ENCODE measurements at regions not wholly inside any gene's neighbourhood (a gene's known extent, or its start where the extent isn't known, plus 50 kb on each side); places are given as distances from the start of the nearest gene placed in this dataset.
"Not testable (repeated sequence)": the region's sequence is repeated elsewhere in the genome, so short reads cannot be mapped to it uniquely, and the experiment has no call there.

DNA sequence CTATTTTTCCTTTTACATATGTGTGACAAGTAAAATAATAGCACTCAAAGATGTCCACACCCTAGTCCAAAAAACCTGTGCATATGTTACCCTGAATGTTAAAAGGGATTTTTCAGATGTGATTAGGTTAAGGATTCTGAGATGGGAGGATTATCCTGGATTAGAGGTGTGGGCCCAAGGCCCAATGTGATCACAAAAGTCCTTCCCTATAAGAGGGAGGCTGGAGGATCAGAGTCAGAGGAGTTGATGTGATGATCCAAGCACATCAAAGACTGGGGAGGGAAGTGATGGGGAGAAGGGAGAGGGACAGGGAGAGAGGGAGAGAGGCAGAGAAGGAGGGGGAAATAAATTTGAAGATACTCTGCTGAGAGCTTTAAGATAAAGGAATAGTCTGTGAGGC lies 512.6 kb downstream of the PLOD2 start:
- TF ChIP-seq ZFX (IDR thresholded peaks at IDR 0.05; ENCODE audit: borderline replicate concordance), result no peak
- TF ChIP-seq, protein P1, sequence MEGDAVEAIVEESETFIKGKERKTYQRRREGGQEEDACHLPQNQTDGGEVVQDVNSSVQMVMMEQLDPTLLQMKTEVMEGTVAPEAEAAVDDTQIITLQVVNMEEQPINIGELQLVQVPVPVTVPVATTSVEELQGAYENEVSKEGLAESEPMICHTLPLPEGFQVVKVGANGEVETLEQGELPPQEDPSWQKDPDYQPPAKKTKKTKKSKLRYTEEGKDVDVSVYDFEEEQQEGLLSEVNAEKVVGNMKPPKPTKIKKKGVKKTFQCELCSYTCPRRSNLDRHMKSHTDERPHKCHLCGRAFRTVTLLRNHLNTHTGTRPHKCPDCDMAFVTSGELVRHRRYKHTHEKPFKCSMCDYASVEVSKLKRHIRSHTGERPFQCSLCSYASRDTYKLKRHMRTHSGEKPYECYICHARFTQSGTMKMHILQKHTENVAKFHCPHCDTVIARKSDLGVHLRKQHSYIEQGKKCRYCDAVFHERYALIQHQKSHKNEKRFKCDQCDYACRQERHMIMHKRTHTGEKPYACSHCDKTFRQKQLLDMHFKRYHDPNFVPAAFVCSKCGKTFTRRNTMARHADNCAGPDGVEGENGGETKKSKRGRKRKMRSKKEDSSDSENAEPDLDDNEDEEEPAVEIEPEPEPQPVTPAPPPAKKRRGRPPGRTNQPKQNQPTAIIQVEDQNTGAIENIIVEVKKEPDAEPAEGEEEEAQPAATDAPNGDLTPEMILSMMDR (IDR thresholded peaks at IDR 0.05), result no peak

DNA sequence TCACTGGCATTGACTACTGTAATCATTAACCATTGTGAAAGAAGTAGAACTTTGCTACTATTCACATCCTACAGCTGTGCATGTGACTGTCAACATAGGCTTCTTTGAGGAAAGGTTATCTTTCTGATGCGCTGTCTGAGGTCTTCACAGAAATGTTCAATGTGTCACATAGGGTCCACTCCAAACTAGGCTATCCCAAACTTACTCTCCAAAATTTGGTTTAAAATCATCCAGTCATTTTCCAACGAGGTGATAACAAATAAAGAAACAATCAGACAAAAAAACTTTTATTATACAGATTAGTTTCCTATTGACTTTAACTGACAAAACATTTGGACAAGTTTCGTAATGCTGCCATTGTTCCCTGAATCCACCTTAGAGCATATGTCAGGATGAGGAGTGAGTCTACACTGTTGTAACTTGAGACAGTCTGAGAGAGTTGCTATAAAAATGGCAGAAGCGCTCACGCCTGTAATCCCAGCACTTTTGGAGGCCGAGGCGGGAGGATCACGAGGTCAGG lies 511.6 kb downstream of the PLOD2 start:
- TF ChIP-seq ZFX (IDR thresholded peaks at IDR 0.05; ENCODE audit: borderline replicate concordance), result no peak
- TF ChIP-seq, protein P1 (IDR thresholded peaks at IDR 0.05), result no peak

More for the DNA sequence above, 512.6 kb downstream of the PLOD2 start:
- no peak overlapping the region for H3K27ac ChIP-seq

DNA sequence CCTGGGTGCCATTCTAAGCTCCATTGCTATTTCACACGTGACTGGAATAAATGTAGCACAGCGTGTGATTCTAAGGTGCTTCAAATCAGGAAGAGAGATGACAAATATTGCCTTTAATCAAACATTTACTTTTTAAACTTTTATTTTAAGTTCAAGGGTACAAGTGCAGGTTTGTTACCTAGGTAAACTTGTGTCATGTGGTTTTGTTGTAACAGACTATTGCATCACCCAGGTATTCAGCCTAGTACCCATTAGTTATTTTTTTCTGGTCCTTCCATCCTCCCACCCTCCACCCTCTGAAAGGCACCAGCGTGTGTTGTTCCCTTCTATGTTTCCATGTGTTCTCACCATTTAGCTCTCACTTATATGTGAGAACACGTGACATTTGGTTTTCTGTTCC lies 510.8 kb downstream of the PLOD2 start:
- TF ChIP-seq ZFX (IDR thresholded peaks at IDR 0.05; ENCODE audit: borderline replicate concordance), result no peak
- TF ChIP-seq, protein P1 (IDR thresholded peaks at IDR 0.05), result no peak
- no peak overlapping the region for H3K27ac ChIP-seq

More for the DNA sequence above, 511.6 kb downstream of the PLOD2 start:
- H3K27ac ChIP-seq, result no peak overlapping the region

DNA sequence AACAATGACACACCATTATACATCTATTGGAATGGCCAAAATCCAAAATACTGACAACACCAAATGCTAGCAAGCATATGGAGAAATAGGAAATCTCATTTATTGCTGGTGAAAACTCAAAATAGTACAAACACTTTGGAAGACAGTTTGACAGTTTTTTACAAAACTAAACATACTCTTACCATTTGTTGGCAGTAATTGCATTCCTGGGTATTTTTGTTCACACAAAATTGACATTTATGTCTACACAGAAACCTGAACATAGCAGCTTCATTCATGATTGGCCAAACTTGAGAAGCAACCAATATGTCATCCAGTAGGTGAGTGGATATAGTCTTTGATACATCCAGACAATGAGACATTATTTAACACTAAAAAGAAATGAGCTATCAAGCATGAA lies 489.9 kb downstream of the PLOD2 start:
- TF ChIP-seq, protein P1 (IDR thresholded peaks at IDR 0.05), result no peak
- TF ChIP-seq ZFX (IDR thresholded peaks at IDR 0.05; ENCODE audit: borderline replicate concordance), result no peak

DNA sequence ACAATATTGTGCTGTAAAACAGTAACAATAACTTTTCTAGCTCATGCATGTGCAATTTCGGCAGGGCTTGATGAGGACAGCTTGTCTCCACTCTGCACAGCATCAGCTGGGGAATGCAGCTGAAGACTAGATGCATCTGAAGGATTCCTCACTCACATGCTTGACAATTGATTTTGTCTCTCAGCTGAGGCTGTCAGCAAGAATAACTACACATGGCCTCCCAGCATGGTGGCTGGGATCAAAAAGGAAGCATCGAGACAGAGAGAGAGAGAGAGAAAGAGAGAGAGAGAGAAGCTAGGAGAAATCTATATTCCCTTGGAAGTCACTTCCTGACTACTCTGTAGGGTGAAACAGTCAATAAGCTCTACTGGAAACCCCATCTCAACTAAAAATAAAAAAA lies 487.1 kb downstream of the PLOD2 start:
- no peak for TF ChIP-seq ZFX (IDR thresholded peaks at IDR 0.05; ENCODE audit: borderline replicate concordance)
- TF ChIP-seq, protein P1 (IDR thresholded peaks at IDR 0.05), result no peak
- no peak overlapping the region for H3K27ac ChIP-seq

More for the DNA sequence above, 489.9 kb downstream of the PLOD2 start:
- no peak overlapping the region for H3K27ac ChIP-seq

DNA sequence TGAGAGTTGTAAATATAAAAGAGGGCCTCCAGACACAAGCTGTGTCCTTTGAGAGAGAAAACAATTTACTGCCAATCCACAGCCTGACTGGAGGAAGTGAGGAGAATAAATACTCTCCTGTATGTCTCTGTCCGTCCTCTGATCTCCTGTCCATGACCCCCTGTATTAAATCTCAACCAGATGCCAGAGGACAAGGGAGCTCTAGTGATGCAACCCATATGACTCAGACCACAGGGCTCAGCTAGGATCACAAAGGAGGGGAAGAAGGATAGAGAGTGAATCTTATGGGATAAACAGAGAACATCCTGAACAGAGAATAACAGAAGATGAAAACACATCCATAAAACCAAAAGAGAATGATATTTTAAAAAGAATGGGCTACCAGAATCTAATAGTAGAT lies 482.6 kb downstream of the PLOD2 start:
- no peak for TF ChIP-seq ZFX (IDR thresholded peaks at IDR 0.05; ENCODE audit: borderline replicate concordance)
- TF ChIP-seq, protein P1 (IDR thresholded peaks at IDR 0.05), result no peak
- H3K27ac ChIP-seq, result no peak overlapping the region

DNA sequence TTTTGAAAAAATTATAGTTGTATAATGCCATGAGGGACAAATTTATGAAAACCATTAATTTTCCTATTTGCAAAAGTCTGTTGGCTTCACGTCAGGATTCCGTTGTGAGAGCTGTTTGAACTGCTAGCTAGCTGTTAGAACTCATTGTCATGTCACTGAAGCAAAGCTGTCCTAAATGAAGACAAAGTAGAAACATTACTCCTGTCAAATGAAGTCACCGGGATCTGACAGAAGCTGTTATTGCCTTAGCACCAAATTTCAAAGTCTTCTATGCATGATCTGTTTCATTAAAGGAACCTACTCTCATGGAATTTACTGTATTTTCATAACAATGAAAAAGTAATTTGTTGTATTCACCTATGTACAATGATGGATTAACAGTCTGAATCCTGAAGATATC lies 479.8 kb downstream of the PLOD2 start:
- H3K27ac ChIP-seq, result no peak overlapping the region
- TF ChIP-seq ZFX (IDR thresholded peaks at IDR 0.05; ENCODE audit: borderline replicate concordance), result no peak
- TF ChIP-seq, protein P1 (IDR thresholded peaks at IDR 0.05), result no peak

DNA sequence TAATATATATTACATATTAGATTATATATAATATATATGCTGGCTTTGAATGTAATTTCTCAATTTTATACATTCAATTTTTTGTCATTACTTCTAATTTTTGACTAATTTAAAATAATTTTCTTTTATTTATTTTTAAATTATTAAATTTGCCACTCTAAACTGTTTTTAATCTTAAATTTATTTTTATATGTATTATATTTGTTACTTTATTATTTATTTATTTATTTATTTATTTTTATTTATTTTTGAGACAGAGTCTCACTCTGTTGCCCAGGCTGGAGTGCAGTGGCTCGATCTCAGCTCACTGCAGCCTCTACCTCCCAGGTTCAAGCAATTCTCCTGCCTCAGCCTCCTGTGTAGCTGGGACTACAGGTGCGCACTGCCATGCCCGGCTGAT lies 473.0 kb downstream of the PLOD2 start:
- H3K27ac ChIP-seq, result not testable (repeated sequence)

Data from 22Rv1 (cell line).